COLO829 (cell line): ENCODE measurements at regions not wholly inside any gene's neighbourhood (a gene's known extent, or its start where the extent isn't known, plus 50 kb on each side); places are given as distances from the start of the nearest gene placed in this dataset.
"Not testable (repeated sequence)": the region's sequence is repeated elsewhere in the genome, so short reads cannot be mapped to it uniquely, and the experiment has no call there.

Experiments used
- DNase-seq: peaks from one replicate; pipeline ENCODE4 v3.0.0; 2012; ENCODE audit warnings: low spot score

- no peak for DNase-seq
Observed at GRCh38 chr10:6984971-6985370, 404.9 kb upstream of the PRKCQ start.

- DNase-seq = not testable (repeated sequence)
Observed at GRCh38 chr10:6984016-6984415, 403.9 kb upstream of the PRKCQ start.

GRCh38 chr10:6980353-6980752 lies 400.3 kb upstream of the PRKCQ start:
- no peak for DNase-seq

GRCh38 chr10:6979371-6979770 lies 399.3 kb upstream of the PRKCQ start:
- no peak for DNase-seq

GRCh38 chr10:6978187-6978627 lies 398.1 kb upstream of the PRKCQ start:
- DNase-seq = no peak

- DNase-seq = no peak
Observed at GRCh38 chr10:6977398-6978186, 397.5 kb upstream of the PRKCQ start.

- no peak for DNase-seq
Observed at GRCh38 chr10:6973899-6974298, 393.8 kb upstream of the PRKCQ start.

- DNase-seq = no peak
Observed at GRCh38 chr10:6972226-6972625, 392.1 kb upstream of the PRKCQ start.

- no peak for DNase-seq
Observed at GRCh38 chr10:6969659-6970058, 389.6 kb upstream of the PRKCQ start.

GRCh38 chr10:6964543-6964942 lies 384.5 kb upstream of the PRKCQ start:
- DNase-seq = no peak

GRCh38 chr10:6962576-6962975 lies 382.5 kb upstream of the PRKCQ start:
- DNase-seq = no peak

- DNase-seq = no peak
Observed at GRCh38 chr10:6958711-6959110, 378.6 kb upstream of the PRKCQ start.

GRCh38 chr10:6958254-6958653 lies 378.2 kb upstream of the PRKCQ start:
- DNase-seq = no peak

GRCh38 chr10:6957851-6958250 lies 377.8 kb upstream of the PRKCQ start:
- no peak for DNase-seq

- DNase-seq = no peak
Observed at GRCh38 chr10:6956562-6956961, 376.5 kb upstream of the PRKCQ start.

- DNase-seq = no peak
Observed at GRCh38 chr10:6953271-6953801, 373.3 kb upstream of the PRKCQ start.

GRCh38 chr10:6951732-6952131 lies 371.7 kb upstream of the PRKCQ start:
- no peak for DNase-seq

GRCh38 chr10:6950133-6950532 lies 370.1 kb upstream of the PRKCQ start:
- DNase-seq = no peak

GRCh38 chr10:6944436-6944835 lies 364.4 kb upstream of the PRKCQ start:
- DNase-seq = no peak

GRCh38 chr10:6938384-6938783 lies 358.3 kb upstream of the PRKCQ start:
- DNase-seq = no peak

GRCh38 chr10:6936931-6937330 lies 356.9 kb upstream of the PRKCQ start:
- DNase-seq = no peak

- DNase-seq = no peak
Observed at GRCh38 chr10:6929148-6929830, 349.2 kb upstream of the PRKCQ start.

- DNase-seq = no peak
Observed at GRCh38 chr10:6928586-6928985, 348.5 kb upstream of the PRKCQ start.
